GM12878 (cell line): ENCODE measurements at regions not wholly inside any gene's neighbourhood (a gene's known extent, or its start where the extent isn't known, plus 50 kb on each side); places are given as distances from the start of the nearest gene placed in this dataset.

Experiments used
- ATAC-seq: fragments of 200-7000 bp; cut with Tn5 transposase; 3 replicates; pipeline ENCODE4 v1.9.1; 2020; ENCODE audit warnings: mild to moderate bottlenecking, moderate library complexity
- BruUV-seq: library from RNA; stranded (reverse); fragments of 400-500 nt; replicated peaks from 2 replicates; lab custom pipeline; 2021; lab: Mats Ljungman, UMichigan
- CTCF ChIA-PET: fragments of 300-600 bp; sonication (Branson Sonifier 250); formaldehyde crosslinking; extraction: SDS; loops from one replicate; lab custom pipeline; 2021; ENCODE audit warnings: inconsistent platforms; lab: Yijun Ruan, JAX
- POLR2A ChIA-PET: fragments of 350-600 bp; formaldehyde crosslinking; extraction: SDS; loops from one replicate; lab custom pipeline; 2021; ENCODE audit warnings: inconsistent platforms; lab: Charles Lee
- RAD21 ChIA-PET: fragments of 300-600 bp; sonication (Branson Sonifier 250); formaldehyde crosslinking; loops from one replicate; lab custom pipeline; 2023; ENCODE audit warnings: antibody characterized with exemption; ENCODE audit not compliant: unreplicated experiment; lab: Charles Lee
- SMC1A ChIA-PET: fragments of 300-600 bp; sonication (Branson Sonifier 250); formaldehyde crosslinking; loops from one replicate; lab custom pipeline; 2023; ENCODE audit not compliant: unreplicated experiment, uncharacterized antibody; lab: Charles Lee
- DNase-seq: peaks from one replicate; pipeline ENCODE4 v3.0.0-alpha.2; 2011; ENCODE audit warnings: low read depth, low spot score
- FAIRE-seq: peaks from 3 replicates; lab custom pipeline; 2011; peaks lifted over from hg19 to GRCh38; lab: Jason Lieb, UNC
- H2AFZ ChIP-seq: 2 replicates; pipeline ENCODE4 v1.6.0; 2011; ENCODE audit warnings: low read depth, low read length, control low read depth; ENCODE audit not compliant: control insufficient read depth
- H3K27ac ChIP-seq: 2 replicates; pipeline ENCODE4 v1.5.1; 2011; ENCODE audit warnings: control low read depth; ENCODE audit not compliant: control insufficient read depth, insufficient read depth
- H3K27me3 ChIP-seq, 2 experiments: replicated peaks in 1 of 2; 2 replicates each; pipeline versions ENCODE4 v1.6.0 to v1.6.1; 2011; ENCODE audit warnings: low read length in 1 of 2; ENCODE audit not compliant: control insufficient read depth in 2 of 2, insufficient read depth in 2 of 2
- H3K36me3 ChIP-seq, 2 experiments: 2 replicates each; pipeline ENCODE4 v1.5.1; 2011; ENCODE audit warnings: low read length in 1 of 2; ENCODE audit not compliant: control insufficient read depth in 2 of 2, insufficient read depth in 2 of 2
- H3K4me1 ChIP-seq: 2 replicates; pipeline ENCODE4 v1.6.1; 2011; ENCODE audit warnings: mild to moderate bottlenecking, low read length, moderate library complexity, mixed read lengths; ENCODE audit not compliant: control insufficient read depth, insufficient read depth
- H3K4me2 ChIP-seq: 2 replicates; pipeline ENCODE4 v1.6.0; 2011; ENCODE audit warnings: control low read depth; ENCODE audit not compliant: control insufficient read depth, insufficient read depth
- H3K4me3 ChIP-seq: fragments of 200-600 bp; sonication (generic); 2 replicates; pipeline ENCODE4 v1.5.1; 2016
- H3K79me2 ChIP-seq: 2 replicates; pipeline ENCODE4 v1.6.0; 2011; ENCODE audit warnings: low read length; ENCODE audit not compliant: control insufficient read depth, insufficient read depth
- H3K9ac ChIP-seq: 2 replicates; pipeline ENCODE4 v1.8.0; 2011; ENCODE audit warnings: low read length, control low read depth, mixed read lengths; ENCODE audit not compliant: control insufficient read depth, insufficient read depth
- H3K9me3 ChIP-seq: replicated peaks from 3 replicates; pipeline ENCODE4 v1.5.1; 2011; ENCODE audit warnings: mild to moderate bottlenecking, low read length; ENCODE audit not compliant: control insufficient read depth, insufficient read depth
- H4K20me1 ChIP-seq: 2 replicates; pipeline ENCODE4 v1.6.0; 2011; ENCODE audit not compliant: control insufficient read depth, insufficient read depth
- EED ChIP-seq: sonication (generic); IDR thresholded peaks from 2 replicates; pipeline ENCODE4 v1.6.1; 2016; ENCODE audit warnings: antibody characterized with exemption, low read depth
- HDAC2 ChIP-seq: fragments of 200-600 bp; sonication (generic); IDR thresholded peaks from 2 replicates; pipeline ENCODE4 v1.6.1; 2017
- KAT2A ChIP-seq: conservative IDR thresholded peaks from 2 replicates; pipeline ENCODE4 v1.6.1; 2011; ENCODE audit warnings: low read depth, low read length; ENCODE audit not compliant: control insufficient read depth
- NR2C2 ChIP-seq: IDR thresholded peaks from 2 replicates; pipeline ENCODE4 v1.6.1; 2011; ENCODE audit warnings: borderline replicate concordance, low read depth; ENCODE audit not compliant: control insufficient read depth, insufficient read length
- TAF1 ChIP-seq: IDR thresholded peaks from 2 replicates; pipeline ENCODE4 v1.6.1; 2011; ENCODE audit warnings: mild to moderate bottlenecking, low read depth, low read length, borderline replicate concordance
- ZNF207 ChIP-seq: fragments of 450-650 bp; IDR thresholded peaks from 2 replicates; pipeline ENCODE4 v1.6.1; 2014; ENCODE audit warnings: antibody characterized with exemption, mild to moderate bottlenecking, borderline replicate concordance
- WGBS: methylation state at CpG from one replicate; pipeline ENCODE4 v1.1.6; 2016; ENCODE audit warnings: low lambda C conversion rate; ENCODE audit not compliant: insufficient replicate concordance, insufficient coverage; ENCODE audit errors: missing lambda C conversion rate; 5-methylcytosine and 5-hydroxymethylcytosine counted together
- in situ Hi-C: fragments of 300-500 bp; cut with MboI; formaldehyde crosslinking; loops from 9 replicates; pipeline ENCODE4 v1.14.3; 2018; ENCODE audit warnings: mixed read lengths
- intact Hi-C: fragments of 100-400 bp; cut with micrococcal nuclease; formaldehyde crosslinking; loops from one replicate; pipeline ENCODE4 v1.14.2; 2022; ENCODE audit not compliant: unreplicated experiment
- TF ChIP-seq, protein P1 (sequence below): IDR thresholded peaks from 2 replicates; pipeline ENCODE4 v1.6.1; 2011; ENCODE audit warnings: mild to moderate bottlenecking, low read depth, low read length, moderate library complexity; ENCODE audit not compliant: insufficient replicate concordance

DNA sequence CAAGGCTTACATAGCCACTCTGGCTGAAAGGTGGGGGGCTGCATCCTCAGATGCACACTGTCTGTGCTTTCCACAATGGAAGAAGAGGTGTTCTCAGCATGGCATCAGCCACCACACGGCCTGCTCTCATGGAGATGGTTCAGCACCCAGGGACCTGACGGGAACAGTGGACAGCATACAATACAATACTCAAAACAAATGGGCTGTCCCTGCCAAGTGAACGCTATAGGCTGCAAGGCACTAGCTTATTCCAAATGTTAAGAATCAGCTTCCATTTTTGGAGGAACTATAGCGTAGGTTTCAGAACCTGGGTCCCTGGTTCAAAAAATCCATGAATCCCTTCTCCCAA, 77.2 kb downstream of the ZNF608 start:
- SMC1A ChIA-PET: interaction anchor here (2.4 kb wide), 1 partner anchor 10 kb away, joined by 13 read pairs; no protein-coding TSS in a partner anchor
- in situ Hi-C loops: no loop called here
- FAIRE-seq: no peak

DNA sequence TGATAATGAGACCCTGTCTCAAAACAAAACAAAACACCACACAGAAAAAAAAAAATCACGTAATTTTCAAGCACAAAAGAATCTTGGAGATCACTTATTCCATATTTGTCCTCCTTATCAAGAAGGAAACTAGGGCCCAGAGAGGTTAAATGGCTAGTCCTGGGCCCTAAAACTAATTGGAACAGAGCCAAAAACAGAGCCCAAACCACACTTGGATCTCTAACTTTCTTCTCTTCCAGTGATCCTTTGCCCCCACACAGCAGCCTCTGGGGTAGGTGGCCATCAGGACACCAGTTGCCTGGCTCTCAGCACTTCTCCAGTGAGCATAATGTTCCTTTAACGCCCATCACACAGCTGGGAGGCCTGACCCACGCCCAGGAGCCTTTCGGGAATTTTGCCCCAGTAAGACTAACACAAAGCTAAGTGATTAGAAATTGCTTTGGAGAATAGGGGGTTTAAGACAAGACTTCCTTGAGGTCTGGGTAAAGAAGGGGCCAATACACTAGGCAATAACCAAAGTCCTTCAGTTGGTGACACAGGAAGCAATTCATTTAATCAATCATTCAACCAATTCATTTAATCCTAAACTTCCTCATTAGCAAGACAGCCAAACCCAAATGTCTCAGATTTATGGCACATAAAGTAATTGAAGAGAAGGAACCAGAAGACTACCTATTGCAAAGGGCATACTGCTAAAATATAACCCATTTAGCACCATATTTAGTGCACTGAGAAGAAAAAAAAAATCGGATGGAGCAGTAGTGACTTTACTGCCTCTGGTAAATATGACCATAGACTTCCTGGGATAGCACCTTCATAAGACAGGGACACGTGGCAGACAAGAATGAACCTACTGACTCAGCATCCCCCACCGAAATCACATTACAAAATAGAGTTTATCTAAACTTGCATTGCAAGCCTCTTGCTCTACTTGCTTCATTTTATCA, 77.8 kb downstream of the ZNF608 start:
- TF ChIP-seq TAF1 (no peak), HDAC2 (no peak)
- TF ChIP-seq, protein P1, sequence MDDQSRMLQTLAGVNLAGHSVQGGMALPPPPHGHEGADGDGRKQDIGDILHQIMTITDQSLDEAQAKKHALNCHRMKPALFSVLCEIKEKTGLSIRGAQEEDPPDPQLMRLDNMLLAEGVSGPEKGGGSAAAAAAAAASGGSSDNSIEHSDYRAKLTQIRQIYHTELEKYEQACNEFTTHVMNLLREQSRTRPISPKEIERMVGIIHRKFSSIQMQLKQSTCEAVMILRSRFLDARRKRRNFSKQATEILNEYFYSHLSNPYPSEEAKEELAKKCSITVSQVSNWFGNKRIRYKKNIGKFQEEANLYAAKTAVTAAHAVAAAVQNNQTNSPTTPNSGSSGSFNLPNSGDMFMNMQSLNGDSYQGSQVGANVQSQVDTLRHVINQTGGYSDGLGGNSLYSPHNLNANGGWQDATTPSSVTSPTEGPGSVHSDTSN: no peak
- FAIRE-seq (no peak), ATAC-seq (no peak), DNase-seq (no peak)
- in situ Hi-C loops: no loop called here
- no TSS peak for BruUV-seq
- SMC1A ChIA-PET: no interaction called here
- H3K4me1 ChIP-seq: no peaks in the 10 kb centered on the region
- CTCF ChIA-PET: interaction anchor here (0.6 to 0.7 kb wide), 3 partner anchors 28 to 56 kb away, joined by 3 to 4 read pairs (median 3); no protein-coding TSS in a partner anchor
- H3K4me3 ChIP-seq: no peak overlapping the region
- intact Hi-C loops: no loop called here
- no peaks in the 10 kb centered on the region for H3K9me3 ChIP-seq
- POLR2A ChIA-PET: no interaction called here
- H4K20me1 ChIP-seq: no peaks in the 10 kb centered on the region
- H3K4me2 ChIP-seq: no peak overlapping the region
- no peak overlapping the region for H3K27ac ChIP-seq
- H3K36me3 ChIP-seq: no peaks in the 10 kb centered on the region
- H3K79me2 ChIP-seq: peaks cover 3% of the 10 kb centered on the region; the same call in 1 of the 2 replicates
- 38% methylated on average over 7 of the region's 7 CpGs for WGBS
- RAD21 ChIA-PET: no interaction called here
- no peak overlapping the region for H3K9ac ChIP-seq
- H3K27me3 ChIP-seq: no peaks in the 10 kb centered on the region
- H2AFZ ChIP-seq: no peak overlapping the region

More for the DNA sequence above, 77.2 kb downstream of the ZNF608 start:
- Histone ChIP-seq H3K27ac (no peak overlapping the region), H3K9ac (no peak overlapping the region), H4K20me1 (no peaks in the 10 kb centered on the region), H3K36me3 (no peaks in the 10 kb centered on the region), H3K9me3 (no peaks in the 10 kb centered on the region), H3K27me3 (no peaks in the 10 kb centered on the region), H3K79me2 (peaks cover 3% of the 10 kb centered on the region; the same call in 1 of the 2 replicates), H2AFZ (no peak overlapping the region), H3K4me1 (no peaks in the 10 kb centered on the region), H3K4me2 (no peak overlapping the region), H3K4me3 (no peak overlapping the region)
- no peak for ATAC-seq
- WGBS: 62% methylated on average over 4 of the region's 4 CpGs
- no peak for DNase-seq
- RAD21 ChIA-PET: no interaction called here
- POLR2A ChIA-PET: no interaction called here
- no peak for TF ChIP-seq KAT2A
- no peak for TF ChIP-seq ZNF207
- no peak for TF ChIP-seq EED
- no peak for TF ChIP-seq NR2C2
- no TSS peak for BruUV-seq
- intact Hi-C loops: no loop called here
- CTCF ChIA-PET: no interaction called here
